Cerebellar cortex (tissue), 1 donor: ENCODE measurements at regions not wholly inside any gene's neighbourhood (a gene's known extent, or its start where the extent isn't known, plus 50 kb on each side); places are given as distances from the start of the nearest gene placed in this dataset.
A peak's percentile ranks its signal among the peaks of the same experiment; 100 is the strongest.
"Not testable (repeated sequence)": the region's sequence is repeated elsewhere in the genome, so short reads cannot be mapped to it uniquely, and the experiment has no call there.

Experiments
- DNase-seq: peaks from one replicate; pipeline ENCODE4 v3.0.0-alpha.2; 2015; ENCODE audit warnings: low spot score

GRCh38 chr1:228611707-228612106, 123.6 kb upstream of the RHOU start:
- not testable (repeated sequence) for DNase-seq

DNA sequence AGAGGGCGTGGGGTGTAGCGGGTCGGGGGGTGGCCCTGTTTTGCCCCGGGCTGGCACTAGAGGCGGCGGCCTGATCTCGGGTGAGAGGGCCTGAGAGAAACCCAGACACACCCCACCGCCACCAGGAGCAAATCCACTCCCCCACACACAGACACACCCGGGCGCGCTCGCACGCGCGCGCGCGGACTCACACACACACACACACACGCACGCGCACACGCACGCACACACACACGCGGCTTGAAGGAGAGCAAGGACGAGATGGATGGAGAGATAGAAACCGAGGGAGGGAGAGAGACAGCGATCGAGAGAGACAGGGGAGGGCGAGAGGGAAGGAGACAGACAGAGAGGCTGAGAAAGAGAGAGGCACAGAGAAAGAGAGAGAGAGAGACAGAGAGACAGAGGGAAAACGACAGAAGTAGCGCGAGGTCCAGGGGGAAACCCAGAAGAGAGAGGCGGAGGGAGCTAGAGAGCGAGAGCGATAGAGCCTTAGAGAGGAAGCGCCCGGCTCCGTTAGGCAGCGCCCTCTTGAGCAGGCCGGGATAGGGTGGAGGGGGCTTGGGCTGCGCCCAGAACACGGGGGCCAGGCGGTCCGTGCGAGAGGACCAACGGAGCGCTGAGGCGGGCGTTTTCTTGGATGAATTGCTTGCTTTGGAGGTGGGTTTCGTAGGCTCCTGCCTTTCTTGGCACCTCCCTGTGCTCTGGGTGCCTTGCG, 113.1 kb upstream of the RHOU start:
- not testable (repeated sequence) for DNase-seq

DNA sequence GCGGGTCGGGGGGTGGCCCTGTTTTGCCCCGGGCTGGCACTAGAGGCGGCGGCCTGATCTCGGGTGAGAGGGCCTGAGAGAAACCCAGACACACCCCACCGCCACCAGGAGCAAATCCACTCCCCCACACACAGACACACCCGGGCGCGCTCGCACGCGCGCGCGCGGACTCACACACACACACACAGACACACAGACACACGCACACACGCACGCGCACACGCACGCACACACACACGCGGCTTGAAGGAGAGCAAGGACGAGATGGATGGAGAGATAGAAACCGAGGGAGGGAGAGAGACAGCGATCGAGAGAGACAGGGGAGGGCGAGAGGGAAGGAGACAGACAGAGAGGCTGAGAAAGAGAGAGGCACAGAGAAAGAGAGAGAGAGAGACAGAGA, 108.8 kb upstream of the RHOU start:
- not testable (repeated sequence) for DNase-seq

DNA sequence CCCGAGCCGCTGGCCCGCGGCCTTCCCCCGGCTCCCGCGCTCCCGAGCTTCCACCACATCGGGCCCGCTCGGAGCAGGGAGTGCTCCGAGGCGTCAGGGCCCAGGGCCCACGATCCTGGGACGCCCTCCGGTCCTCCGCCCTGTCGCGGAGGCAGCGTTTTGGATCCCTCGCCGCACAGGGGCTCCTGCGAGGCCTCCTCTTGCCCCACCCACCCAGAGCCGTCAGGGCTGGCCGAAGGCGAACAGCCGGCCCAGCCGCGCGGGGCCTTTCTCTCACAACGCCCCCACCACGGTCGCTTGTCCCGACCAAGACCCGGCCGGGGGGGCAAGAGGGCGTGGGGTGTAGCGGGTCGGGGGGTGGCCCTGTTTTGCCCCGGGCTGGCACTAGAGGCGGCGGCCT, 102.4 kb upstream of the RHOU start:
- DNase-seq: not testable (repeated sequence)

GRCh38 chr1:228635304-228635703, 100.0 kb upstream of the RHOU start:
- not testable (repeated sequence) for DNase-seq

DNA sequence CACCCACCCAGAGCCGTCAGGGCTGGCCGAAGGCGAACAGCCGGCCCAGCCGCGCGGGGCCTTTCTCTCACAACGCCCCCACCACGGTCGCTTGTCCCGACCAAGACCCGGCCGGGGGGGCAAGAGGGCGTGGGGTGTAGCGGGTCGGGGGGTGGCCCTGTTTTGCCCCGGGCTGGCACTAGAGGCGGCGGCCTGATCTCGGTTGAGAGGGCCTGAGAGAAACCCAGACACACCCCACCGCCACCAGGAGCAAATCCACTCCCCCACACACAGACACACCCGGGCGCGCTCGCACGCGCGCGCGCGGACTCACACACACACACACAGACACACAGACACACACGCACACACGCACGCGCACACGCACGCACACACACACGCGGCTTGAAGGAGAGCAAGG, 97.8 kb upstream of the RHOU start:
- not testable (repeated sequence) for DNase-seq

DNA sequence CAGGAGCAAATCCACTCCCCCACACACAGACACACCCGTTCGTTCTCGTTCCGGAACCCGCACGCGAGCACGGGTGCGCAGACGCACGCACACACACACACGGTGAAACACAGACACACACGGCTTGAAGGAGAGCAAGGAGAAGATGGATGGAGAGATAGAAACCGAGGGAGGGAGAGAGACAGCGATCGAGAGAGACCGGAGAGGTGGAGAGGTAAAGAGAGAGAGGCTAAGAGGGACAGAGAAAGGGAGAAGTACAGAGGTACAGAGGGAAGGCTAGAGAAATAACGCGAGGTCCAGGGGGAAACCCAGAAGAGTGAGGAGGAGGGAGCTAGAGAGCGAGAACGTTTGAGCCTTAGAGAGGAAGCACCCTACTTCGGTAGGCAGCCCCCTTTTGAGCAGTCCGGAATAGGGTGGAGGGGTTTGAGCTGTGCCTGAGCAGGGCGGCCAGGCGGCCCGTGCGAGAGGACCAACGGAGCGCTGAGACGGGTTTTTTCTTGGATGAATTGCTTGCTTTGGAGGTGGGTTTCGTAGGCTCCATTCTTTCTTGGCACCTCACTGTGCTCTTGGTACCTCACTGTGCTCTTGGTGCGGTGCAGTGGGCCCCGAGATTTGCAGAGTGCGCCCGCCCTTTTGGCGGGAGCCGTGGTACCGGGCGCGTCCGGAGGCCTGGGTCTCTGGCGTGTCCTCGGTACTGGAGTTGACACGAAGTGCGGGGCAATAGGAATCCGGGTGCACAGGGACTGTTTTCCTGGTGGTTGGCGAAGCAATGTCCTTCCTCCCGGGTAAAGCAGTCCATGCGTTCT, 88.4 kb upstream of the RHOU start:
- DNase-seq: peak; percentile 62

DNA sequence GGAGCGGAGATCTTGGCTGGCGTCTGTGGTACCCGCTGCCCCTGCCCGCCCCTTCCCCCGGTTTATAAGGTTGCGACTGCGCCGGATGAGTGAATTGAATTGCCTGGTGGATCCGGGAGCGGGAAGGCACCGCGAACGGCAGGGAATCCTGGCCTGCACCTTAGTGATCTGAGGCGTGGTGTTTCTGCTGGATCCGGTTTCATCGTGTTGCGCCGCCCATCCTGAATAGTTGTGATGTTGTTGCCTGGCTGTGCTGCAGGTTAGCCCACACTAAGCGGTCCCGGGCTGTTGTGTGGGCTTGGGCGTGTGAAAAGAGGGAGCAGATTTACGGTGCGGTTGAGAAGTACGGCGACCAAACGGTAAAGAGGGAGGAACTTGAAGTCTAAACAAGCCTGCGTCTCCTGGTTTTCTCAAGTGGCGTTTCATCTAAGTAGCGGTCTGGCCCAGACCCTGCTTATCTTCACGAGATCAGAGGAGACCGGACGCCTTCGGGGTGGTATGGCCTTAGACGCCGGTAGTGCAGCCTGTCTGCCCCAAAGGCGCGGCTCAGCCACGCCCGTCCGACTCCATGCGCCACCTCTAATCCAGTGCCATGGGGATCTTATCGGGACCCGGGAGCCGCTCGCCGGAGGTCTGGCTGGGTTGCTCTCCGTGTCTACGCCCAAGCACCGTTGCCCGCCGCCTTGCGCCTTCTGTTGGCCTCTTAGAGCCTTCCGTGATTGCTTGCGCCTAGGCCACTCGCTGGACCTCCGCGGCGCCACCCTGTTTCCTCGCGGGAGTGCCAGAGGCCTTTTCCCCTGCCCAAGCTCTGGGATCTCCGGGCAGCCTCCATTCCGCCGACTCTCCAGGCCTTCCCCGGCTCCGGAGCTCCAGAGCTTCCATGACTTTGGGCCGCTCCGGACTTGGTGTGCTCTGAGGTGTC, 87.5 kb upstream of the RHOU start:
- DNase-seq: peak; percentile 77

- DNase-seq: no peak
Measured at GRCh38 chr1:228648647-228649383, 86.5 kb upstream of the RHOU start.

GRCh38 chr1:228650141-228650540, 85.1 kb upstream of the RHOU start:
- no peak for DNase-seq

DNA sequence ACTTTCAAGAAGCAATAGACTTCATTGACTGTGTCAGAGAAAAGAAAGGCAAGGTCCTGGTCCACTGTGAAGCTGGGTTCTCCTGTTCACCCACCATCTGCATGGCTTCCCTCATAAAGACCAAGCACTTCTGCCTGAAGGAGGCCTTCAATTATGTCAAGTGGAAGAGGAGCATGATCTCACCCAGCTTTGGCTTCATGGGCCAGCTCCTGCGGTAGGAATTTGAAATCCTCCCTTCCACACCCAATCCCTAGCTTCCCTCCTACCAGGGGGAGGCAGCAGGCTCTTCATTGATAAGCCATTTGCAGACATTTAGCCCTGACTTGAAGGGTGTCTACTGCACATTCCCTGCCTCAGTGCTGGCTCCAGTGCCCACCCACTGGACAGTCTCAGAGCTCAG, 84.3 kb upstream of the RHOU start:
- DNase-seq: no peak

- no peak for DNase-seq
Measured at GRCh38 chr1:228652116-228652515, 83.2 kb upstream of the RHOU start.

- DNase-seq: not testable (repeated sequence)
Measured at GRCh38 chr1:228653057-228653456, 82.2 kb upstream of the RHOU start.

- no peak for DNase-seq
Measured at GRCh38 chr1:228653748-228654147, 81.5 kb upstream of the RHOU start.

DNA sequence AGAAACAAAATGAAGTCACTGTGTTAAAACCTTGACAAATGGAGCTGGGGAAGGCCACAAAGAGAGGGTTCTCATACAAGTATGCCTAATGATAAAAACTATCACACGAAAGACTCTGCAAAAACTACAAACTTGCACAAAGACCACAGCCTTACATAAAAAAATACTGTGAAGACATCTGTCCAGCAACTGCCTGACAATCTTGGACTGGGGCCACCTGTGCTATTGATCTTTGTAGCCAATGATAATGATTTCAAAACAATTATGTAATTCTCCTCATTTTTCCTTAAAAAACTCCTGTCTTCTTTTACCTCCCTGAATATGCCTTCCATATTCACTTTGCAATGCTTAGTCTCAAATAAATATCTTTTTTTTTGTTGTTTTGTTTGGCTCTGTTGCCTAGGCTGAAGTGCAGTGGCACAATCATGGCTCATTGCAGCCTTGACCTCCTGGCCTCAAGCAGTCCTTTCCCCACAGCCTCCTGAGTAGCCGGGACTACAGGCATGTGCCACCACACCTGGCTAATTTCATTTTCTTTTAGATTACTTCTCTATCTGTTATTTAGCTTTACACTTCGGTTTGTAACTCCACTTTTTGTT, 79.4 kb upstream of the RHOU start:
- no peak for DNase-seq

- DNase-seq: not testable (repeated sequence)
Measured at GRCh38 chr1:228662007-228662689, 73.1 kb upstream of the RHOU start.

- DNase-seq: peak; percentile 76
Measured at GRCh38 chr1:228664399-228664914, 70.8 kb upstream of the RHOU start.

- DNase-seq: no peak
Measured at GRCh38 chr1:228666686-228667623, 68.3 kb upstream of the RHOU start.

- DNase-seq: no peak
Measured at GRCh38 chr1:228668553-228669241, 66.6 kb upstream of the RHOU start.
